Activated CD4-positive, alpha-beta T cell treated with anti-CD3 and anti-CD28 coated beads, Interleukin-2, amount 50 U/mL, for 1 hour (primary cell): ENCODE measurements at regions not wholly inside any gene's neighbourhood (a gene's known extent, or its start where the extent isn't known, plus 50 kb on each side); places are given as distances from the start of the nearest gene placed in this dataset.
"Not testable (repeated sequence)": the region's sequence is repeated elsewhere in the genome, so short reads cannot be mapped to it uniquely, and the experiment has no call there.

Experiments
- DNase-seq: peaks from one replicate; pipeline ENCODE4 v3.0.0-alpha.2; 2020

- no peak for DNase-seq
These were observed 109.0 kb downstream of the ANXA3 start for GRCh38 chr4:78660559-78660958.

- no peak for DNase-seq
These were observed 109.6 kb downstream of the ANXA3 start for GRCh38 chr4:78661086-78661690.

- no peak for DNase-seq
These were observed 110.5 kb downstream of the ANXA3 start for GRCh38 chr4:78661921-78662521.

GRCh38 chr4:78662658-78663057, 111.1 kb downstream of the ANXA3 start:
- DNase-seq = no peak

GRCh38 chr4:78664296-78664695, 111.9 kb upstream of the BMP2K start:
- not testable (repeated sequence) for DNase-seq

GRCh38 chr4:78665216-78665770, 110.9 kb upstream of the BMP2K start:
- DNase-seq = no peak

- DNase-seq = no peak
These were observed 109.3 kb upstream of the BMP2K start for GRCh38 chr4:78666830-78667258.

- DNase-seq = no peak
These were observed 108.8 kb upstream of the BMP2K start for GRCh38 chr4:78667325-78667724.

GRCh38 chr4:78667764-78668163, 108.4 kb upstream of the BMP2K start:
- no peak for DNase-seq

- DNase-seq = no peak
These were observed 106.7 kb upstream of the BMP2K start for GRCh38 chr4:78669453-78669852.

- DNase-seq = no peak
These were observed 104.0 kb upstream of the BMP2K start for GRCh38 chr4:78671903-78672815.

GRCh38 chr4:78673337-78673736, 102.8 kb upstream of the BMP2K start:
- DNase-seq = no peak

- DNase-seq = no peak
These were observed 100.8 kb upstream of the BMP2K start for GRCh38 chr4:78675325-78675724.

GRCh38 chr4:78682070-78682469, 94.1 kb upstream of the BMP2K start:
- DNase-seq = no peak

GRCh38 chr4:78683352-78683751, 92.8 kb upstream of the BMP2K start:
- no peak for DNase-seq

- DNase-seq = no peak
These were observed 91.6 kb upstream of the BMP2K start for GRCh38 chr4:78684325-78685079.

- DNase-seq = no peak
These were observed 88.3 kb upstream of the BMP2K start for GRCh38 chr4:78687818-78688217.

- DNase-seq = no peak
These were observed 87.8 kb upstream of the BMP2K start for GRCh38 chr4:78688366-78688765.

GRCh38 chr4:78689261-78689660, 86.9 kb upstream of the BMP2K start:
- DNase-seq = no peak

- DNase-seq = no peak
These were observed 86.3 kb upstream of the BMP2K start for GRCh38 chr4:78689700-78690323.

- DNase-seq = no peak
These were observed 84.8 kb upstream of the BMP2K start for GRCh38 chr4:78691334-78691754.
